SK-N-SH (cell line): ENCODE measurements at regions not wholly inside any gene's neighbourhood (a gene's known extent, or its start where the extent isn't known, plus 50 kb on each side); places are given as distances from the start of the nearest gene placed in this dataset.

Source experiments
- CHD2 ChIP-seq: fragments of 150-350 bp; IDR thresholded peaks from 2 replicates; pipeline ENCODE4 v1.6.1; 2018; ENCODE audit warnings: low read length; ENCODE audit not compliant: partially characterized antibody
- CTCF ChIP-seq: fragments of 200-600 bp; sonication (generic); IDR thresholded peaks from 2 replicates; pipeline ENCODE4 v1.6.1; 2017; ENCODE audit warnings: antibody characterized with exemption, mild to moderate bottlenecking, moderate library complexity
- ELF1 ChIP-seq: IDR thresholded peaks from 2 replicates; pipeline ENCODE4 v1.4.0; 2012
- EP300 ChIP-seq, 2 experiments: IDR thresholded peaks; 2 replicates each; pipeline versions ENCODE4 v1.4.0 to v1.6.1; 2012; ENCODE audit warnings: borderline replicate concordance in 1 of 2, low read depth in 1 of 2, low read length in 1 of 2
- EZH2phosphoT487 ChIP-seq: fragments of 200-600 bp; sonication (generic); IDR thresholded peaks from 2 replicates; pipeline ENCODE4 v1.6.1; 2017; ENCODE audit warnings: low read depth, mixed run types, mild to moderate bottlenecking, antibody characterized with exemption, moderate library complexity, borderline replicate concordance
- FOXJ3 ChIP-seq: sonication (generic); formaldehyde crosslinking; IDR thresholded peaks from 2 replicates; pipeline ENCODE4 v1.5.1; 2020; ENCODE audit warnings: mild to moderate bottlenecking, missing genetic modification reagents
- MXI1 ChIP-seq: IDR thresholded peaks from 2 replicates; pipeline ENCODE4 v1.6.1; 2012; ENCODE audit warnings: mild to moderate bottlenecking, low read depth, low read length, improper control_type of control experiment
- NFIC ChIP-seq: IDR thresholded peaks from 2 replicates; pipeline ENCODE4 v1.4.0; 2012; ENCODE audit warnings: borderline replicate concordance
- NRF1 ChIP-seq: IDR thresholded peaks from 2 replicates; pipeline ENCODE4 v1.6.1; 2012; ENCODE audit warnings: low read depth, mild to moderate bottlenecking, low read length
- POLR2AphosphoS5 ChIP-seq: IDR thresholded peaks from 2 replicates; pipeline ENCODE4 v1.6.1; 2012; ENCODE audit warnings: low read depth, low read length
- TAF1 ChIP-seq: IDR thresholded peaks from 2 replicates; pipeline ENCODE4 v1.6.1; 2012; ENCODE audit warnings: low read depth, mild to moderate bottlenecking, low read length, moderate library complexity, borderline replicate concordance
- TF ChIP-seq, protein P1 (sequence below): IDR thresholded peaks from 2 replicates; pipeline ENCODE4 v1.6.1; 2012; ENCODE audit warnings: mild to moderate bottlenecking, low read depth, low read length, moderate library complexity

DNA sequence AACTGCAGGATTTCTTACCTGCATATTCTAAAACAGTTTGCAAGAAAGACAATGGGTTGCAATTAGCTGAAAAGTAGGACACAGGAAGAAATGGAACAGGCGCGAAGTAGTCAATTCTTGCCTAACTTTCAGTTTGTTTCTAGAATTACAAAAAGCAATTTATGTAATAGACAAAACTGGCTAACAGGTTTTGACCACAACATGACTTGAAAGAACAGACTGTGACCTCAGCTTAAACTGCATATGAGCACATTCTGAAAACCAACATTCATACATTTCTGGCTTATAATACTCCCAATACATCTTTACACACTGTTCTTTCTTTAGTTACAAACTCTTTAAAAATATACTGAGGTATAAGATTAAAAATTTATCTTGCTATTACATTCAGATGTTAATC, 405.9 kb upstream of the B3GALT2 start:
- TF ChIP-seq EZH2phosphoT487 (no peak), CHD2 (no peak), CTCF (no peak), TAF1 (no peak), MXI1 (no peak), FOXJ3 (CRISPR knock-in tag) (no peak), POLR2AphosphoS5 (no peak), EP300 (IDR thresholded peaks at IDR 0.05; ENCODE audit: borderline replicate concordance in 1 of 2, low read depth in 1 of 2, low read length in 1 of 2) (no peak), NFIC (no peak), NRF1 (no peak), ELF1 (no peak)
- TF ChIP-seq, protein P1, sequence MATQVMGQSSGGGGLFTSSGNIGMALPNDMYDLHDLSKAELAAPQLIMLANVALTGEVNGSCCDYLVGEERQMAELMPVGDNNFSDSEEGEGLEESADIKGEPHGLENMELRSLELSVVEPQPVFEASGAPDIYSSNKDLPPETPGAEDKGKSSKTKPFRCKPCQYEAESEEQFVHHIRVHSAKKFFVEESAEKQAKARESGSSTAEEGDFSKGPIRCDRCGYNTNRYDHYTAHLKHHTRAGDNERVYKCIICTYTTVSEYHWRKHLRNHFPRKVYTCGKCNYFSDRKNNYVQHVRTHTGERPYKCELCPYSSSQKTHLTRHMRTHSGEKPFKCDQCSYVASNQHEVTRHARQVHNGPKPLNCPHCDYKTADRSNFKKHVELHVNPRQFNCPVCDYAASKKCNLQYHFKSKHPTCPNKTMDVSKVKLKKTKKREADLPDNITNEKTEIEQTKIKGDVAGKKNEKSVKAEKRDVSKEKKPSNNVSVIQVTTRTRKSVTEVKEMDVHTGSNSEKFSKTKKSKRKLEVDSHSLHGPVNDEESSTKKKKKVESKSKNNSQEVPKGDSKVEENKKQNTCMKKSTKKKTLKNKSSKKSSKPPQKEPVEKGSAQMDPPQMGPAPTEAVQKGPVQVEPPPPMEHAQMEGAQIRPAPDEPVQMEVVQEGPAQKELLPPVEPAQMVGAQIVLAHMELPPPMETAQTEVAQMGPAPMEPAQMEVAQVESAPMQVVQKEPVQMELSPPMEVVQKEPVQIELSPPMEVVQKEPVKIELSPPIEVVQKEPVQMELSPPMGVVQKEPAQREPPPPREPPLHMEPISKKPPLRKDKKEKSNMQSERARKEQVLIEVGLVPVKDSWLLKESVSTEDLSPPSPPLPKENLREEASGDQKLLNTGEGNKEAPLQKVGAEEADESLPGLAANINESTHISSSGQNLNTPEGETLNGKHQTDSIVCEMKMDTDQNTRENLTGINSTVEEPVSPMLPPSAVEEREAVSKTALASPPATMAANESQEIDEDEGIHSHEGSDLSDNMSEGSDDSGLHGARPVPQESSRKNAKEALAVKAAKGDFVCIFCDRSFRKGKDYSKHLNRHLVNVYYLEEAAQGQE = no peak
